GM21576 (cell line): ENCODE measurements at regions not wholly inside any gene's neighbourhood (a gene's known extent, or its start where the extent isn't known, plus 50 kb on each side); places are given as distances from the start of the nearest gene placed in this dataset.

Source experiments
- ATAC-seq: cut with Tn5 transposase; IDR thresholded peaks from one replicate; pipeline ENCODE4 v1.9.1; 2021; ENCODE audit warnings: mild to moderate bottlenecking, moderate library complexity; ENCODE audit not compliant: unreplicated experiment

DNA sequence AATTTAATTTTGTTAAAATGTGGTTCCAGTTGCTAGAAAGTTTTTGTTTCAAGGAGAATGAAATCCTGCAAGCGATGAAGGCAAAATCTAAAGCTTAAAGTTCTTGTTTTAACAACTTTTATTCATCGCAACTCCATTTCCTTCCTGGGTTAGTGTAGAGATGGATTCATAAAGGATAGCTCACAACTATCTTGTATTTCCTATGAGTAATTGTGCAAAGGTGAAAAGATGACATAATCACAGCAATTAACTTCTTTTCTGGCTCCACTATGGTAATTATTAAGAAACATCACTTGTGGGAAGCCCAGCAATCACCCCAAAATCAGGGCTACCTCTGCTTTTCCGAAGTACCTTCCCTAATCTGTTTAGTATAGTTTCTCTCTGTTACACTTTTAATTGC lies 80.8 kb upstream of the SEMA6A start:
- ATAC-seq: no peak

DNA sequence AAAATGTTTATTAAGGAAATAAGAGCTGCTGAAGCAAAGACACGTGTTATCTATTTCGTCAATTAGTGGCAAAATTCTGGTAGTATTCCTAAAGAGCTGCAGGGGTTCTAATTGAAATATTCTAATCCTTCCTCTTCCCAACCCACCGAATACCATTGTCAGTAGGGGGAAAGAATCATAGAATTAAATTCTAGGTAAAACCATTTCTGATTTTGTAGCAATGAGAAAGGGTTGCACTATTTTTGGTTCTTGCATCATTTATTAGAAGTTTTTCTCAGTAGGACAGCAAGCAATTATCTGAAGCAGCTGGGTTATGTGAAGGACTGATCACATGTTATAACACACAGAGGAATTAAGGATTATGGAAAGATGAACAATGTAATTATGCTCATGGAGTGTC lies 80.3 kb upstream of the SEMA6A start:
- ATAC-seq: no peak

DNA sequence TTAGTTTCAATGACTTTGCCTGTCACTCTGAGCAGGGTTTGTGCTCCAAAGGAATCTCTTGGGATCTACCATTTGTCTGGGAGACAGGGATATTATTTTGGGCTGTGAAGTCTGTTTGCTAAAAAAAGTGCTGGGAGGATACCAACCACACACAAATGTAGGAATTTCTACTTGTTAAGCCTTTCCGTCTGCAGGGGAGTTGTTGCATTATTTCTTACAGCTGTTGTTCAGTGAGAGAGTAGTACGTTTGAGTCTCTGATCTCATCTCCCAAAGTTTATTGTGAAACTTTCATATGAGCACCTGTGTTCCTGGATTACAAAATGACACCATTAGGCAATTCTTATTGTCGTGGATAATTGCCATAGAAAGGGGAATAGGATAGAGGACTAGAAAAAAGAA lies 78.3 kb upstream of the SEMA6A start:
- no peak for ATAC-seq

DNA sequence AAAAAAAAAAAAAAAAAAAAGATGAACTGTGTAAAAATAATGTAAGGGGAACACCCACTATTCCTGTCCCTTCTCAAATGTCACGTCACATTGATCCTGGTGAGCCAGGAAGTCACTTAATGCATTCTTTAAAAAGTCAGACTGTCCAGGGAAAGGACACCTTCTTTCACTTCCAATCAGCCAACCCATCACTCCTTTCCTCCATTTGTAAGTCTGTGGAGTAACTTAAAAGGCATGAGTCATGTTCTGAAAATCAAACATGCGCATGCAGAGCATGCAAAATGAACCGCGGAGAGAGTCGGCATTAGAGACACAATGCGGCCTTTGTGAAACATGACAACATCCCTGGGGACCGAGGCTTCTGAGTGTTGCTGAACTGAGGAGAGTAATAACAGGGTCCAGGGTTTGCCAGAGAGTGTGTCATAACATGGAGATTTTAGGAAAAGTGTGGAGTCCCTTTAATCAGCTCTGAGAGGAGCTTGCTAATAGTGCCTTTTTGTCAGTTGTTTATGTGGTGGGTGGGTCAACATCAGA lies 77.6 kb upstream of the SEMA6A start:
- ATAC-seq: peak; percentile 82

DNA sequence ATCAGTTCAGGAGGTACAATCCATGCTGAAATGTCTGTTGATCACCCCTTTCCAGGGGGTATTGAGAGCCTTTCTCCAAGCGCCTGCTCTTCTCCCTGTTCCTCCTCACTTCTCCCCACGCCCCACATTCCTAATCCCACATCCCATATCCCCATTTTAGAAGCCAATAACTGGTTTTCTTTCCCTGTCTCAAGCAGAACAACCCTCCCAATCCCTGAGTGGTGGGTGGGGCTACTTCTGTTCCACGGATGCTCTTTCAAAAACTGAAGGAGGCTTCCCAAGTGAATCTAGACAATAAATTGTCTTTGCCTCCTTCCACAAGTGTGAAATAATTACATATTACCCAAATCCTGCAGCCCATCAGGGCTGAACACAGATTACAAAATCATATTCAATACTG lies 77.0 kb upstream of the SEMA6A start:
- ATAC-seq: no peak

DNA sequence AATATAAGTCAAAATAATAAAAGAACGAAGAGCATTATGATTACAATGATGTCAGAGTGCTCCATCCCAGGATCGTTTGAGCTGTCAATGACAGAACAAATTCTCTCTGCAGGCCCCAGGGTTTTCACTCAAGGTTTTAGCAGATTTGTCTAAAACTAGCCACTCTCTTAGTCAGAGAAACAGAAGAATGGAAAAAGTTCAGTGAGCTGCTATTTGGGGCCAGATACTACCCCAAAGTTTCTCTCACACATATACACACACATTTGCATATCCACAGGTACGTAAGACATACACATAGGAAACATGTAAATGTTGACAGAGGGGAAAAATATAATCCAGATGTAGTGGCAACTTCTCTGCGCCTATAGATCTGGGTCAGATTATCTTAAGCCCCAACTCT lies 76.3 kb upstream of the SEMA6A start:
- ATAC-seq: no peak

DNA sequence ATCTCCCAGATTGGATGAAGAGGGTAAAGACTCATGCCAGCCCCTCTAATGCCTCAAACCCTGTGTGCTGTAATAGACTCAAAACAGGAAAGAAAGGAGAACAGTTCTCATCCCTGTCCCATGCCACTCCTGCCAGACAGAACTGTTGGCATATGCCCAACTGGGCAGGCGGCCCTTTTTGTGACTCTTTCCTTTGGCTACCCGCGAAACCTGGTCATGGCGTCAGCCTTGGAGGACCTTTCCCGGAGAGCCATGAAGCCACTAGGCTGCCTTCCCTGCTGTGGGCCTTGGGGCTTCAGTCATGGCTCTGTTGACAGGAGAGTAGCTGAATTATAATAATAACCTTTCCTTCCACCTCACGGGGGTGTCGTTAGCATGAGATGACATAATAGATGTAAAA lies 75.9 kb upstream of the SEMA6A start:
- no peak for ATAC-seq

DNA sequence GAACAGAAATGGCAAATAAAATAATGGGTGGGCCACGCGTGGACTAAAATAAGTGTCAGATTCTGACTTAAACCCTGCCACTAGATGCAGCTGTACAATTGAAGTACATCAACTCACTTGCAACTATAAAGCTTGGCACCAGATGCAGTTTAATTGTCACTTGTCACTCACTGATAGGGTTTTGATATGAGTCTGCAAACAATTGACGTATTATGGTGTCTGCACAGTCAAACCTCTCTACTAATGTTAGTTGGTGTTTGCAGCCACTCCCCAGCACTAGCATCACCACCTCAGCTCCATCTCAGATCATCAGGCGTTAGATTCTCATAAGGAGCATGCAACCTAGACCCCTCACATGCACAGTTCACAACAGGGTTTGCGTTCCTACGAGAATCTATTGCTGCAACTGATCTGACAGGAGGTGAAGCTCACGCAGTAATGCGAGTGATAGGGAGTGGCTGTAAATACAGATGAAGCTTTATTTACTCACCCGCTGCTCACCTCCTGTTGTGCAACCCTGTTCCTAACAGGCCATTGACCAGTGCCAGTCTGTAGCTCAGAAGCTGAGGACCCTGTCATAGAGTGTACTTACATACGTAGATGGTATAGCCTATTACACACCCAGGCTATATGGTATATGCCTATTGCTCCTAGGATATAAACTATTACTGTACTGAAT lies 72.1 kb upstream of the SEMA6A start:
- ATAC-seq: no peak

DNA sequence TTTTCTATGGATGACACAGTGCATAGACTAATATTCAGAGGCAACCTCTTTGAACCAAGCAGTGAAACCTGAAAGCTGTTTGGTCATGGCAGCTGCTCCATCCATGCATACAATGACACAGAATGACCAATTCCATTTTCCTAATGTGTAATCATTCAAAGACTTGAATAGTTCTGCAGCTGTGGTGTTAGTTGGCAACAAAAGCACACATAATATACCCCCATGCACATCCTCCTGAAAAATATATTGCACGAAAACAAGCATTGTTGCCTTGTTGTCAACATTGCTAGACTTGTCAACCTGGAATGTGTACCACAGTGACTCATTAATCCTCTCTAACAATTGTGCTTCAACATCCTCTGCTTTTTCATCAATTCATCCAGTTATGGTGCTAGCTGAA lies 71.0 kb upstream of the SEMA6A start:
- peak; percentile 60 for ATAC-seq

DNA sequence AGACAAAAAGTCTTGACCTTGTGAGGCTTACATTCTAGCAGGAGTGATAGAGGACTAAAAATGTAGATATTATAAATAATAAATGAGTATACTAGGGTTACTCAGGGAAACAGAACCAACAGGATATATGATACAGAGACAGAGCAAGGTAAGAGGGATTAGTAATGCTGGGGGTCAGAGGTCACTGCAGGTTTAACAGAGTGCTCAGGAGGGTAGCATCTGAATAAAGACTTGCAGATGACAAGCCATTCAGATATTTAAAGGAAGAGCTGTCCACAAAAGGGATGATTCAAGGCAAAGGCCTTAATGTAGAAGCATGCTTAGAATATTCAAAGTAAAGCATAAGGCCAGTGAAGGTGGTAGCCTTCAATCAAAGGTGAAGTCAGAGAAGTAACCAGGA lies 65.6 kb upstream of the SEMA6A start:
- no peak for ATAC-seq

DNA sequence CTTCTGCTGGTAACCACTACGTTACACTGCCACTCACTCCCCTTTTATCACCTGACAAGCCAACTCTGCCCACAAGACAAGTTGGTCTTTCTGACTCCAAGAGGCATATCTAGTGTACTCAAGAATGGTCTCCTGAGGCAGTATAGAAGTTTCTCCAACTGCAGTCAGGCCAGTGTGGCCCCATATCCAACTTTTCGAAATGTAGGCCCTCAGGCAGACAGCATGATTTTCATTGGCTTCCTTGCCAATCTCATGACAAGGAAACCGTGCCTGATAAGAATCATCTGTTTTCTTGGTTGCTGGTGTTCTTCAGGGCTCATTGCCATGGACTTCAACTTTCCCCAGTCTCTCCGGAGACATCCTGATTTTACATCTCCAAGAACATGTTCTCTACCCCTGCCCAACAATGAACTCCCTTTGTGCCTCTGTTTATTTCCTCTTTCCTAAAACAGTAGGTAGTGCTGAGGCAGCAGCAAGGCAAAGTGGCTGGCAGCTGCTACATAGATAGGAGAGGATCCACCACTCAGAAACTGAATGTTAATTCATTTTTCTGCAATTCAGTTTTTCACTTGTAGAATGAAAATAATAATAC lies 62.6 kb upstream of the SEMA6A start:
- no peak for ATAC-seq

DNA sequence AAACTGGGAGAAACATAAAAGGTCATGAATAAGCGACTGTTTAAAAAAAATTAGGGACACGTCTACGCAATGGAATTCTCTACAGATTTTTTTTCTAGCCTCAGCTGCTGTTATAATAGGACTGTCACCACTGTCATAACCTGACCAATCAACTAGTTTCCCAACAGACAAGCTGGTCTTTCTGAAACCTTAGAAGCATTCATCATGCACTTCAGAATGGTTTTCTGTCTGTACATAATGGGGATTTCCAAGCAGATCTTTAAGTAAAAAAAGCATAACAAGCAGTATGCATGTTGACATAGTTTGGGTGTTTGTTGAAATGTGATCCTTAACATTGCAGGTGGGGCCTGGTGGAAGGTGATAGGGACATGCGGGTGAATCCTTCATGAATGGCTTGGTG lies 58.3 kb upstream of the SEMA6A start:
- ATAC-seq: no peak

DNA sequence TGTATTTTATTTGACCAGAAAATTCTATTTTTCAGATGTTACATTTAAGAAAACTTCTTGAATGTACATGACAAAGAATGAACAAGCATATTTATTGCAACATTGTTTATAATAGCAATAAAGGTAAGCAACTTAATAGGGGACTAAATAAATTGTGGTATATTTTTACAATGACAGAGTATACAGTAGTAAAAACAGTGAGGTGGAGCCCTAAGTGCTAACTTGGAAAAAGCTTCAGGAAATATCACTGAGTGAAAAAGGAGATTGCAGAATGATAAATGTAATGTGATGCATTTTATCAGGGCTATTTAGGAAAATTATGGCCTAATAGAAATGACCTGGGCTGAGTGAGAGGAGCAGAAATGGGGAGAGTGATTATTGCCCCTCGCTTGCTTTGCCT lies 56.5 kb upstream of the SEMA6A start:
- ATAC-seq: no peak

DNA sequence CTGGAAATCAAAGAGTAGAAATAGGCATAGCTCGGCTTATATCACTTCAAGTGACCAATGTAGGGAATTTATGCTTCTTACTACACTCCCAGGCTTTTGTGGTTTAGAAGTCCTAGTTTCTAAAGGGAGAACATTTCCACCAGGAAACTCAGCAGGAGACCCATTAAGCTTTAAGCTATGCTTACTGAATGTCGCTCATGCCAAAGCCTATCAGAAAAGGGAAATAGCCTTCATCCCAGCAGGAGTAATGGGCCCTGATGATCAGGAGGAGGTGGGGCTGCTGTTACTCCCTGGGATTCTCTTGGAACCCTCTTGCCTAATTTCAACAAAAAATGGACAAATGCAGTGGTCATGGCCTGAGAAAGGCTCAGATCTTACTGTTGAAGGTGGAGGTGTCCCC lies 54.5 kb upstream of the SEMA6A start:
- no peak for ATAC-seq

DNA sequence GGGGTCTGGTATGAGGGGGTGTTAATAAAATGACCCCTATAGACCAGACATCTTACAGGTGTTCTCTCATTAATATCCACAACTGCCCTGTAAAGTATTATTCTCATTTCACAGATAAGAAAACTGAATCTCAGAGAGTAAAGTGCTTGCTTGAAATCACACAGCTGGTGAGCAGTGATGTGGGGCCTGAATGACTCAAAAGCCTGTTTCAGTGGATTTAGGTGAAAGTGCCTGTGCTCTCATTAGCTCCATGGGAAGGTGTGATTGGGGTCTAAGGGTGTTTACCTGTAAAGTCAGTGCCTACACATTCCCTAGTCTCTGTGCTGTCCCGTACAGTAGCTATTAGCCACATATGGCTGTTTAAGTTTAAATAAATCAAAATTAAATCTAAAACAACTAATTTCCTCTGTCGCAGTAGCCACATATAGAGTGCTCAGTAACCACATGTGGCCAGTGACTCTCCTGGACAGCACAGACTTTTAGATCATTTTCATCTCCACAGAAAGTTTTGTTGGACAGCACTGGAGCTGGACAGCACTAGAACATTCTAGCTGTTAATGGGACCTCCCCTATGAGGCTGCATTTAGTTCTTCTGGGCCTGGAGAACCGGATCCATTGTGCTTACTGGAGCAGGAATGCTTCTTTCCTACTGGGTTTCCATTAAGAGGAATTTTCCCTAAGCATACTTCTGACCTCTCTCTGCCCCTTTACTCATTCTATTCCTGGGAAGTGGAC lies 52.5 kb upstream of the SEMA6A start:
- ATAC-seq: peak; percentile 84

DNA sequence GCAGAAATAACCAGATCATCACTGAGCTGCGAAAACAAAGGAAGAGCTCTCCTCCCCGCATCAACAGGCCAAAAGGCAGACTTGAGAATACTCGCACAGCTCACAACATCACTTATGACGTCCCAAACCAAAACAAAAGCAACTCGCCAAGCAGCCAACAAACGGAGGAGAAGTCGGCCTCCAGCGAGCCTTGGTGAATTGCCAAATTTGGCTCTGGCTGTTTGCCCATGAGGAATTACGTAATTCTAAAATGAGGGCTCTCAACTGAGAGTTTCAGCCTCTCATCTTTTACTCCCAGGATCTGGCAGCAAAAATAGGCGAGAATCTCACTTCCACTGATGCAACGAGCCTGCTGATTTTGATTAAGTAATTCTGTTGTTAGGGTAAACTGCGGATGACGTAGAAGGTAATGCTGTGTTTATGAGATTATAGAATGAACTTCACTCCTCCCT lies 51.7 kb upstream of the SEMA6A start:
- ATAC-seq: no peak
